Kidney tubule cell (primary cell): ENCODE measurements at regions not wholly inside any gene's neighbourhood (a gene's known extent, or its start where the extent isn't known, plus 50 kb on each side); places are given as distances from the start of the nearest gene placed in this dataset.
A peak's percentile ranks its signal among the peaks of the same experiment; 100 is the strongest.

ENCODE experiments used
- DNase-seq: peaks from one replicate; pipeline ENCODE4 v3.0.0-alpha.2; 2018; ENCODE audit warnings: low spot score

DNA sequence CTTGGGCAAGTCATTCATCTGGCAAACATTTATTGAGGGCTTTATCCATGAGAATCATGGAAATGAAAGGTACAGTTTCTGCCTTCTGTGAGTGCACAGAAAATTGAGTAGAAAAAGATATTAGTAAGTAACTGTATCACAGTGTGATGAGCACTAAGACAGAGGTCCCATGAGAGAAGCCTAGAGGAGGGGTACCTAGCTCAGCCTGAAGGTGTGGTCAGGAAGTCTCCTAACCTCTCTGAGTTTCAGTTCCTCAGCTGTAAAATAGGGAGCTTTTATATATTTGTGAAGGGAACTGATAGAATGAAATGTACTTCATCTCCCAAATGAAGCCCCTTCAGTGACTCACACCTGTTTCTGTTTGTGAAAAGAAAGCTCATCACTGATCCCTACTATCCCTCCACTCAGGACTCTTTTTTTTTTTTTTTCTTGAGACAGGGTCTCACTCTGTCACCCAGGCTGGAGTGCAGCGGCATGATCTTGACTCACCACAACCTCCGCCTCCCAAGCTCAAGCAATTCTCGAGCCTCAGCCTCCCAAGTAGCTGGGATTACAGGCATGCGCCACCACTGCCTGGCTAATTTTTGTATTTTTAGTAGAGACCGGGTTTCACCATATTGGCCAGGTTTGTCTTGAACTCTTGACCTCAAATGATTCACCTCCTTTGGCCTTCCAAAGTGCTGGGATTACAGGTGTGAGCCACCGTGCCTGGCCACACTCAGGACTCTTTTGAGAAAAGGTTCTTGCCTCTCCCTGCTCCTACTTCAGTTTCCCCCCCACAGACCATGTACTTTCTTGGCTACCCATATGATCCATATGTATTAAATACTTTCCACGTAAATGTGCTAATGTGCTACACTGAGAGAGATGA lies 93.7 kb upstream of the FUT8 start:
- DNase-seq = peak; percentile 7

DNA sequence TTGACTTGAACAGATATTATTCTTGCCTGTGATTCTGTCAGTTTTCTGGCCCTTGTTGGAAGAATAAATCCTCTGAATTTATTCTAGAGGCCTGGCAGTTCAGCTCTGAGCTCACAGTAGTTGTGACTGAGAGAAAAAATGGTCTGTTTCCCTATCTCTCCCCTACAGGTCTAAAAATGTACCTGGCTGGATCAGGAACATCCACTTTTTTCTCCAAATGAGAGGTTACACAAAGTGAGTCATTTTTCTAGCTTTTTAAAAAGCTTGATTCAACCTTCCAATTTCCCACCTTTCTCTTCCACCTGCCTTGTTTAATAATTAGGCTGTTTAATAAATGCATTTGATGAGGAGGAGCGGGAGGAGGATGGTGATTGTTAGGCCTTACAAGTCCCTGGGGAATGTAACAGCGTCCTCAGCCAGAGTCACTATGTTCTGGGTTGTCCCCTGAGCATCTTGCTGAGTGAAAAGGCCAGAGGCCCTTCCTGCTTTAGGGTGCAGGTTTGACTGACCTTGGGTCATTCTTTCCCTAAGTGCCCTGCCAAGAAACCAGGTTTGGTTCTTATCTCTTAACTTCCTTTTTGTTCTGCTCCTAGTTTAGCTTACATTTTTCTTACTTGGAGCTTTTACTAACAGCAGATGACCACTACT lies 91.7 kb upstream of the FUT8 start:
- no peak for DNase-seq

DNA sequence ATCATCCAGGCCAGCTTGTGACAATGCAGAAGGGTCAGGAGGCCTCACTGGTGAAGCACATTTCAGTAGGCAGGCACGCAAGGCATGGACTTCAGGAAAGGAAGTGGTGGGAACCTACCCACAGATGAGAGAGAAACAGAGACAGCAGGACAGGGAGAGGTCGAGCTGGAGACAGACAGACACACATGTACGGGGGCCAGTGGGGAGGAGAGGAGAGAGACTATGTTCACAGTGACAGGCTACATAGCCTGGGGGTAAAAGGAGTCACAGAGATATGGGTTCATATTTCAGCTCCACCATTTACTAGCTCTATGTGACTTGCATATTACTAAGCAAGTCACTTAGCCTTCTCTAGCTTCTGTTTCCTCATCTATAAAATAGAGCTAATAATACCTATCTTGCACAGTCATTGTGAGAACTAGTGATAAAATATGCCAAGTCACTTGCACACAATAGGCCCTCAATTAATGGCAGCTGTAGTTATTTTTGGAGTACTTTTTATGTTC lies 91.1 kb upstream of the FUT8 start:
- no peak for DNase-seq

DNA sequence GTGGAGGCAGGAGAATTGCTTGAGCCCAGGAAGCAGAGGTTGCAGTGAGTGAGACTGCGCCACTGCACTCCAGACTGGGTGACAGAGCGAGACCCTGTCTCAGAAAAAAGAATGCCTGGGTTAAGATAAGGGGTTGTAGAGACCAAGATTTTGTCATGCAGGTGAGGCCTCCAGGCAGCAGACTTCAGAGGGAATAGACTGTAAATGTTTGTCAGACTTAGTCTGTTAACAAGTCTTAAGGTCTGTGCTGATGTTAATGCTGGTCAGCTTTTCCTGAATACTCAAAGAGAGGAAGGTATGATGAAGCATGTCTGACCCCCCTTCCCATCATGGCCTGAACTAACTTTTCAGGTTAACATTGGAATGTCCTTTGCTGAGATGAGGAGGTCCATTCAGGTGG lies 83.0 kb upstream of the FUT8 start:
- no peak for DNase-seq

DNA sequence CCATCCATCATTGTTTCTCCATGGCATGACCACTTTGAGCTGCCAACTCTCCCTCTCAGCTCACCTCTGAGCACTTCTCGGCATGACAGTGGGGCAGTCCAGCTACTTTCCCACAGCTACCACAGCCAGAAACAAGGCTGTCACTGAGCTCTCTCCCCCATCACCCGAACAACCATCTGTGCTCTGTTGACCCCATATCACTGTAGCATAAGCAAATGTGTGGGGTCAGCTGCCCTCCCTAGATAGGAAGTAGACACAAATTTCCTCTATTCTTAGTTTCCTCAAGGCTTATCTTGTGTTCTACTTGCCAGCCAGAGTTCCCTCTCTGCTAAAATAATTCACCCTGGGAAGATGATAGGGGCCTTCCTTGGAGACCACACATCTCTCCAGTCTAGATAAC lies 82.6 kb upstream of the FUT8 start:
- no peak for DNase-seq

DNA sequence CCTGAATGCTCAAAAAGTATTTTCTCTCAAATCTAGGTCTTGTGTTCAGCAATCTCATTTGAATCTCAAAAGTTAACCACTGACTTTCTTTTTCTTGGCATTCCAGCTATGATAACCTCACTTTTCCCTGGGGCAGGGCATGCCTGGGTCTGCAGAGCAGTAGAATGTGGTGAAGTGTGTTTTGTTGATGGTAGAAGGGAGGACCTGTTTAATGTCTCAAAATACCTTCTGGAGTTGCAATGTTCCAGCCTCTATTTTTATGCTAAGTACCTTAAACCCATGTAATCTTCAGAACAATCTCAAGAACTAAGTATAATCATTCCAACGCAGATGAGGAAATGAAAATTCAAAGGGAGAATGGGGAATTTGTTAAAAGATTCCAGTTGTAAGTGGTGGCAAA lies 82.1 kb upstream of the FUT8 start:
- DNase-seq = no peak

DNA sequence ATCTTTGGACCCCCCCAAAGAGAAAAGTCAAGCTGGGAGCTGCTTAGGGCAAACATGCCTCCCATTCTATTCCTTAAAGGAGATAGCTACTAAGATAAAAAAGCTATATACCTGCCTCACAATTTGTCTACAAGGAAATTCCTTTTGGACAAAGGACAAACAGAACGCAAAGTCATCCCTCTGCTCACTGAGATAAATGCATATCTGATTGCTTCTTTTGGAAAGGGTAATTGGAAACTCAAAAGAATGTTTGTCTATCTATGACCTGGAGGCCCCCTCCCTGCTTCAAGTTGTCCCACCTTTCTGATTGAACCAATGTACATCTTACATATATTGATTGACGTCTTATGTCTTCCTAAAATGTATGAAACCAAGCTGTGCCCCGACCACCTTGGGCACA lies 80.9 kb upstream of the FUT8 start:
- no peak for DNase-seq

DNA sequence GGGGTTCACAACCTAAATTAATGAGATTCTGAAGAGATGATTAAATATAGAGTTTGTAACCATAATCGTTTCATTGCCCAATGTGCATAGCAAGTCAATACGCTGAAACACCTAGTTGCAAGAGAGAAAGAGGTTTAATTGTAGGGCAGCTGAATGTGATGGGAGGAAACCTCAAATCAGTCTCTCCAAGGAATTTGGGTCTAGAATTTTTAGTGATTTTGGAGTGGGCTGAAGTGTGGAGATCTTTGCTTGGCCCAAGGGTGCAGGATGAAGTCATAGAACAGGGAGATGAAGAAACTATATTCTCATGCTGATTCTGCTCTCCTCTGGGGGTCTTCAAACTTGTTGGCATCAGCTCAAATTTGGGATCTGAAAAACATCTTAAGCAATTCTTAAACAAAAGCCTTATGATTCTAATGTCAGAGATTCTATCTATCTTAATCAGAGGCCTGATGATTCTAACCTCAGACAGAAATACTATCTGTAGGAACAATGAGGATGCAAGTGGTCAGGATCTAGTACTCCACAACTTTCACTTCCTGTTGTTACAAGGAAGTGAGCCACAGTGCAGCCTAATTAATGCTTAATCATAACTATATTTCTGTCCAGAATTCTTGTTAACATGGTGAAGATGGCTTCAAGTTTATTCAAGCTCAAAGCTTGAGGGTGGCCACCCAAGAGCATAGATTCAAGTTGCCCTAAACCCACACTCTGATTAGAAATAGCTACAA lies 80.2 kb upstream of the FUT8 start:
- DNase-seq = peak; percentile 55

DNA sequence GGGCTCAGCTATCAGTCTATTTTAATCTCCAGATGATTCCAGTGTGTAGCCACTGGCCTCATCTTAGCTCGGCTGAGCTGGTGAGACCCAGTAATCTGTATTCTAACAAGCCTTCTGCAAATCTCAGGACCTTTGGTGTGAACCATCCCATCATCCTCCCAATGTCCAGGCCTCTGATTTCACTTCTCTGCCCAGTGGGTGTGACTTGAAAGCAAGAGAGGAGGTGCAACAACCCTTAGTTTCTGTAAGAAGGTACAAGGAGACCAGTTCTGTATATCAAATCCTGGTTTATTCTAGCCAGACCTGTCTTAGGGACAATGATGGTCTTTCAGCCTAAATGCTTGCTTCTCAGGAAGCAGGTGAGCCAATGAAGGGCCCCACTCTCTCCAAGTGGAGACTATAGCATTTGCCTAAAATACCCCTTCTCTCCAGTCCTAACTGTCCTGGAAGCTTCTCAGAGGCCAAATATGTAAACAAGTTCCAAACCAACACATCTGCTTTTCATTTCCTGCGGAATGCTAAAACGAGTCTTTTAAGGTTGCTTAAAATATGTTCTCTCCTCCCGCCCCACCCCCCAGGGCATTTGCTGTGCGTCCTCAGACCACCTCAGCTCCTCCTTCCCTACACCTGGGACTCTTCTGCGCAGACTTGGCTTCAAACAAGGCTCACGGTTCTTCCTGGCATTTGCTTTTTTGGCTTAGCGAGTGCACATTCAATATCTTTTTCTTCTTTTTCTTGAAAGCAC lies 78.4 kb upstream of the FUT8 start:
- no peak for DNase-seq

DNA sequence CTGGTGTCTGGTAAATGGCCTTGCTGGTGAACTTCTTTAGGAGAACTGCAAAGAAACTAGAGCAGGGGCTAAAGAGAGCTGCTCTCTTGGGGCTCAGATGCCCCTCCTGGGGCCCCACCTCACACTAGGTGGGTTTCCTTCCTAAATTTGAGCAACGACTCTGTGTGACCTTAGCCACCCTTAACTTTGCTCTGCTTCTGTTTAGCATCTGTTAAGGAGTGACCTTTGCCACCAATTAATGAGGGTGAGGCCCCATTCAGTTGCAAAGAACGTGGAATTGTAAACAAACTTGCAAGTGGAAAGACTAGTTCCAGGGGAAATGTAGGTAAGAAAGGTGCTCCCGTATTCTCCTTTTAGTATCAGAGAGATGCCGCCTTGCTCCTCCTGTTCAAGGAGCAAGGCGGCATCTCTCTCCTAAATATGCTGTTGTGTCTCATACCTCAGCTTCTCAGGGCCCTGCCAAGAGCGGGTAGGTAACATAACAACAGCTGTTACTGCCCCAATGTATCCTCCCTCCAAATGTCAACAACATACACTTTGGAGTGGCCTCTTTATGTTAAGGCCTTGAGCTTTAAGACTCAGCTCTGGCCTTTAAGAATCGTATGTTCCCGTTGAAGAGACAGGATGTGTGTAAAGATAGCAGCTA lies 77.6 kb upstream of the FUT8 start:
- no peak for DNase-seq

DNA sequence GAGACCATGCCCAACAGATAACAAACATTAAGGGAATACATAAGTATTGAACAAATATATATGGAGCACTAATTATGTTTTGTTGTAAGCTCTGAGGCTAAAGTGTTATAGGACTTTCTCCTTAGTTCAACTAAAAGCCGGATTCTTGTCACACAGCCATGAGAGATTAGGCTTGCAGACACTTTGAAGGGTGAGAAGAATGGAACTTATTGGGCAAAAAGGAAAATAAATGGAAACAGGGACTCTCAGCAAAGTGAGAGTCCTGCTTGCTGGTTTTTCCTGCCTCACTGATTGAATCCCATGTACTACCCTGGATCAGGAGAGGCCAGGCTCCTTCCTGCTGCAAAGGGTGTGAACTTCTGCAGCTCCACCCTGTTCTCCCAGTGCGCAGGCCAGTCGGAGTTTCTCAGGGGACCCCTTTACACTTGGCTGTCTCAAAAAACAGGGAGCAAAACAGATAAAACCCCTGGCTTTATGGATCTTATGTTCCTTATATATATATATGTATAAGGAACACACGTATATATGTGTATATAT lies 77.1 kb upstream of the FUT8 start:
- DNase-seq = no peak

DNA sequence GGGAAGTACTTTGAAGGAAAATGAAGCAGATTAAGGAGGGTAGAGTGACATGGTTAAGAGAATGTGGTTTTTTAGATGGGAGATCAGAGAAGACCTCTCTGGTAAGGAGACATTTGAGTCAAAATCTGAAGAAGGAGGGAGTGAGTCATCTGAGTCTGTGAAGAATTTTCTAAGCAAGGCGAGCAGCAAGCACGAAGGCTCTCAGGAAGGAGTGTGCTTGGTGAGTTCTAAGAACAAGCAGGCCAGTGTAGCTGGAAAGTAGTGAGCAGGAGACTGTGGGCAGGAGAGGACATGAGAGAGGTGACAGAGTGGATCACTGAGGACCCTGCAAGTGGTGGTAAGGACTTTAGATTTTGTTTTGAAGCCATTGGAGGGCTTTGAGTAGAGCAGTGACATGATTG lies 76.3 kb upstream of the FUT8 start:
- peak; percentile 38 for DNase-seq

DNA sequence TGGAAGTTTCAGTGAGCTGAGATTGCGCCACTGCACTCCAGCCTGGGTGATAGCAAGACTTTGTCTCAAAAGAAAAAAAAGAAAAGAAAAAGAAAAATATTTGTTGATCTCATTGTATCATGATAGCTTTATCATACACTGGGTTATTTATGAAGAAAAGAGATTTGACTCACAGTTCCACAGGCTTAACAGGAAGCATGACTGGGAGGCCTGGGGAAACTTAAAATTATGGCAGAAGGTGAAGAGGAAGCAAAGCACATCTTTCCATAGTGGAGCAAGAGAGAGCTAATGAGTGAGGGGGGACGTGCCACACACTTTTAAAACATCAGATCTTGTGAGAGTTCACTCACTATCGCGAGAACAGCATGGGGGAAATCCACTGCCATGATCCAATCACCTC lies 72.7 kb upstream of the FUT8 start:
- DNase-seq = no peak

DNA sequence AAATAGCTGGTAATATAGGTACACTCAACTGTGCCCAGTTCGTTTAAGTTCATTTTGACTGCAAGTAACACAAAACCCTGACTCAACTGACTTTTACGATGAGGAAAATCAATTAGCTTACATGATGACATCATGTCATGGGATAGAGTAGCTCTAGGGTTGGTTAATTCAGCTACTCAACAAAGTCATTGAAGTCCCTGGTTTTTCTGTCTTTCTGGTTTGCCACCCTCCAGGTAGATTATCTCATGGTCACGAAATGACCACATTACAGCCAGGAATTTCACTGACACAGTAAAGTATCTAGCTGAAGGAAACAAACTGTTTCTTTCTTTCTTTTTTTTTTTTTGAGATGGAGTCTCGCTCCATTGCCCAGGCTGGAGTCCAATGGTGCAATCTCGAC lies 68.5 kb upstream of the FUT8 start:
- DNase-seq = peak; percentile 89

DNA sequence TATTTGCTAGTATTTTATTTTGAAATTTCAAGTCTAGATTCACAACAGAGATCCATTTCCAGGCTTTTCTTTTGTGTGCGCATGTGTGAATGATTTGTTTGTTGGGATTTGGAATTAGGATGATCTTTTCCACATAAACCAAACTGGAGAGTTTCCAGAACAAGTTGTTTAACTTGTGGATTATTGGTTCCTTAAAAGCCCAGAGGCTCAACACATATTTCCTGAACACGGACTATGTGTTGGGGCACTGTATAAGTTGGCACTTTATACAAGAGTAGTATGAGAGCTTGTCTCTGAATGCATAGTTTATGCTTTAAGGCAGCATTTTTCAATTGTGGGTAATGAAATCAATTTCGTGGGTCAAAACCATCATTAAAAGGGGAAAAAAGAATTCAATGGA lies 67.3 kb upstream of the FUT8 start:
- DNase-seq = no peak

DNA sequence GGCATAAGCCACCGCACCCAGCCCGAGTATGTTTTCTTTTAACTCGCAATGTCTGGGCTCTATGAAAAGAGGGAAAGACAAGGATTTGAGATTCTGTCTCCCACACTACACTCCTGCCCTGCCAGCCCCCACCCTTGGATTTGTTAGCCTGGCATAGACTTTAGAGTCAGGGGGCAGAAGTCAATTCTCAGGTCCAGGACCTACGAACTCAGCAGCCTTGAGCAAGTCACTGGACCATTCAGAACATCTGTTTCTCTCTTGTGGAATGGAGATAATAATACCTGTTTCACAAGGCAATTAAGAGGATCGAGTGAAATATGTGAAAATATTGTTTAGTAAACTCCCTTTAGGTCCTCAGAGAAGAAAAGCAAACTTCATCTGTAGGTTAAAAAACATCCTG lies 66.1 kb upstream of the FUT8 start:
- DNase-seq = no peak

DNA sequence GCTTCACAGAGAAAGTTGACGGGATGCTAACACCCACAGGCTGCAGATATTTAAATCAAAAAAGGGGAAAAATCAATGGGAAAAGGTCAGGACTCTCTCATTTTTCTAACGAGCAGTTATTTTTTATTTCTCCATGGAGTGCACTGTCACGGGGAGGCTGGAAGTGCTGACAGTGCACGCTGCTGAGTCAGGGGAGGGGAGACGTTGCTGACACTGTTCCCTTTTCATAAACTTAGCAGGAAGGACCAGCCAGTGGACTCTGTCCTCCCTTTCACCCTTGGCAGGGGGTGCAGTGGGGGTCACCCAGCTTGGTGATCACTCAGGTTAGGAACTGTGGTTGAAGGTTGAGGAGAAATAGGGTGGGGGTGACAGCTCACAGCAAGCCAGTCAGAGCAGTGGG lies 65.6 kb upstream of the FUT8 start:
- DNase-seq = peak; percentile 41

DNA sequence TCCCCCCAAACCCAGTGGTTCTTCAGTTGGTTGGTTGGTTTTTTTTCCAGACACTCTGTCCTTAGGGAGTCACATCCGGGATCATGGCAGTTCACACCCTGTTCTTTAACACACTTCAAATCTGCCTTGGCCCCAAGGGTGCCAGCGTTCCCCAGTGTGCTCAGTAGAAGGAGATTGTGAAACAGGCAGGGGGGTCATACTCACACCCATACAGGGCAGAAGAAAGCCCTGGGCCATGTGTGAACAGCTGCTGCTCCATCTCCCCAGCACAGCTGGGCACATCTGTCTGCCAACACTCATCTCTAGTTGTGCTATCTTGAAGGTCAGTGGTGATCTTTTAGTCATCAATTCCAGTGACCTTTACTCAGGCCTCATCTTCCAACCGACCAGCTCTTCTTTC lies 64.4 kb upstream of the FUT8 start:
- DNase-seq = no peak

DNA sequence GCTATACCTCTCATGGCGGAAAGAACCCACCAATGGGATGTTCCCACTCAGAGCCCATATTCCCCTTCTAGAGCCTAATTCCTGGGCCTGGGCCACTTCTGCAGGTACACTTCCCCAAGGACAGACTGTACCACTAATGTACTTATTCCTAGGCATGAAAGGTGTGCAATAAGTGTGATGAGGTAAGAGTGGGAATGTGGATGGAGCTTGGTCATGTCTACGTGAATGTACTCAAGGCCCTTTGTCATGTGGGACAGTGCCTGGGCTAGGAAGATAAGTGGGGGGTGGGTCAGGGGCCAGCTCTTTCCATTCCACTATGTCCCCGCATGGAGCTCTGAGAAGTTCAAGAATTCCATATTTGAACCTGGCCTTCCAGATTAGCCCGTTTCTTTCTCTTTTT lies 63.4 kb upstream of the FUT8 start:
- no peak for DNase-seq

DNA sequence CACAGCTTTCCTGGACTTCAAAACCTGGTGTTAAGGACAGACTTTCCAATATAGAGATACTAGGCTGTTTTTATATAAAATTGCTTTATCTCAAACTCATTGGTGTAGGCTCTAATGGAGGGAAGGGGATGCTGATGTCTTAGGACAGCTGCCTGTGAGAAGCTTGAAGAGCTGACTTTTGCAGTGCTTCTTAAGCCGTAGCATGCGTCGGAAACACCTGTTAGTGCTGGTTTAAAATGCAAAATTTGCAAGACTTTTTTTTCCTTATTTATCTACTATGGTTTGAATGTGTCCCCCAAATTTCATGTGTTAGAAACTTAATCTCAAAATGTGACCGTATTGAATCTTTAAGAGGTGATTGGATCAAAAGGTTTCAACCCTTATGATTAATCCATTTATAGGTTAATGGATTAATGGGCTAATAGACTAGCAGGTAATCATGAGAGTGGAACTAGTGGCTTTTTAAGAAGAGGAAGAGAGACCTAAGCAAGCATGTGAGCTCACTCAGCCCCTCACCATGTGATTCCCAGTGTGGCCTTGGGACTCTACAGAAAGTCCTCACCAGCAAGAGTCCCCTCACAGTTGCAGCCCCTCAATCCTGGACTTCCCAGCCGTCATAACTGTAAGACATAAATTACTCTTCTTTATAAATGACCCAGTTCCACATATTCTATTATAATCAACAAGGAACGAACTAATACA lies 60.9 kb upstream of the FUT8 start:
- no peak for DNase-seq
